ENCODE measurements at regions not wholly inside any gene's neighbourhood (a gene's known extent, or its start where the extent isn't known, plus 50 kb on each side); places are given as distances from the start of the nearest gene placed in this dataset.

- TF ChIP-seq, protein P1, sequence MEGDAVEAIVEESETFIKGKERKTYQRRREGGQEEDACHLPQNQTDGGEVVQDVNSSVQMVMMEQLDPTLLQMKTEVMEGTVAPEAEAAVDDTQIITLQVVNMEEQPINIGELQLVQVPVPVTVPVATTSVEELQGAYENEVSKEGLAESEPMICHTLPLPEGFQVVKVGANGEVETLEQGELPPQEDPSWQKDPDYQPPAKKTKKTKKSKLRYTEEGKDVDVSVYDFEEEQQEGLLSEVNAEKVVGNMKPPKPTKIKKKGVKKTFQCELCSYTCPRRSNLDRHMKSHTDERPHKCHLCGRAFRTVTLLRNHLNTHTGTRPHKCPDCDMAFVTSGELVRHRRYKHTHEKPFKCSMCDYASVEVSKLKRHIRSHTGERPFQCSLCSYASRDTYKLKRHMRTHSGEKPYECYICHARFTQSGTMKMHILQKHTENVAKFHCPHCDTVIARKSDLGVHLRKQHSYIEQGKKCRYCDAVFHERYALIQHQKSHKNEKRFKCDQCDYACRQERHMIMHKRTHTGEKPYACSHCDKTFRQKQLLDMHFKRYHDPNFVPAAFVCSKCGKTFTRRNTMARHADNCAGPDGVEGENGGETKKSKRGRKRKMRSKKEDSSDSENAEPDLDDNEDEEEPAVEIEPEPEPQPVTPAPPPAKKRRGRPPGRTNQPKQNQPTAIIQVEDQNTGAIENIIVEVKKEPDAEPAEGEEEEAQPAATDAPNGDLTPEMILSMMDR (IDR thresholded peaks at IDR 0.05; ENCODE audit: low read depth, low read length) = no peak
- TF ChIP-seq EZH2phosphoT487 (IDR thresholded peaks at IDR 0.05; ENCODE audit: low read depth) = no peak
These were observed 68.7 kb upstream of the CEP85L start for GRCh38 chr6:118720125-118720473.

All from OCI-LY3 (cell line).